Fibroblast of the aortic adventitia (primary cell): ENCODE measurements at regions not wholly inside any gene's neighbourhood (a gene's known extent, or its start where the extent isn't known, plus 50 kb on each side); places are given as distances from the start of the nearest gene placed in this dataset.

Experiments used
- DNase-seq: peaks from one replicate; pipeline ENCODE4 v3.0.0-alpha.2; 2010; ENCODE audit warnings: low read depth
- H3K4me3 ChIP-seq: 2 replicates; pipeline ENCODE4 v1.5.1; 2011; ENCODE audit warnings: low read depth, mild to moderate bottlenecking, control low read depth, low read length, moderate library complexity
- CTCF ChIP-seq: IDR thresholded peaks from 2 replicates; pipeline ENCODE4 v1.5.1; 2011; ENCODE audit warnings: mild to moderate bottlenecking, low read length, control low read depth, inconsistent platforms; ENCODE audit not compliant: insufficient read depth

- no peak for DNase-seq
- no peak overlapping the region for H3K4me3 ChIP-seq
- TF ChIP-seq CTCF = no peak
Measured at GRCh38 chr2:41890341-41890740, 157.5 kb upstream of the PKDCC start.

- no peak for TF ChIP-seq CTCF
- no peak overlapping the region for H3K4me3 ChIP-seq
- no peak for DNase-seq
Measured at GRCh38 chr2:41892476-41892875, 155.3 kb upstream of the PKDCC start.

- H3K4me3 ChIP-seq = no peak overlapping the region
- no peak for TF ChIP-seq CTCF
- no peak for DNase-seq
Measured at GRCh38 chr2:41894563-41895333, 153.1 kb upstream of the PKDCC start.

GRCh38 chr2:41895334-41895664, 152.5 kb upstream of the PKDCC start:
- TF ChIP-seq CTCF = no peak
- no peak for DNase-seq

DNA sequence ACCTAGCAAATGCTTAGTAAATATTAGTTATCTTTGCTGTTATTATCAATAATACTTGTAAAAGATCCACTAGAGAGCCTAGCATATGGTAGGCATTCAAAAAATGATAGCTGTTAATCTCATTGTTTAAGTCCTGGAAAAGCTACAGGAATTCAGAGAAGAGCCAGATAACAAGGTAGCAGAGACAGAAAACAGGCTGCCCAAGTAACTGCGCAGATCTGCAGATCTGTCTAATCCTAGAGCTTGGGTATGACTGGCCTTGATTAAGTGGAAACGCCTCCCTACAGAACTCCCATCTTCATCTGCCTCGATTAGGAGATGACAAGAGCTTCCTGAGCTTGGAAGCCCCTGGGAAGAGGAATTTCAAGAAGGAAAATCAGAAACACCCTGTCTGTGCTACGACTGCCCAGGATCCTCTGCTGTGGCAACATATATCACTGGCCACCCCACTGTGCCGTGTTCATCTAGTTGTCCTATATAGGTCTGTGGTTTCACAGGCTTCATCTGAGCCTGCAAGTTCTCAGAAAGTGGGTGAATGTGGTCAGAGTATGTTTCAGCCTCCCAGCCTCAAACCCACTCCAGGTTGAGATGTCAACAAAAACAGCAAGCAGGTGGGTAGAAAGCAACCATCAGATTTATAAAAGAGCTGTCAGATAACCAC, 151.5 kb upstream of the PKDCC start:
- no peak for DNase-seq
- TF ChIP-seq CTCF = no peak
- H3K4me3 ChIP-seq = no peak overlapping the region

More at GRCh38 chr2:41895334-41895664, 152.5 kb upstream of the PKDCC start:
- H3K4me3 ChIP-seq = no peak overlapping the region

DNA sequence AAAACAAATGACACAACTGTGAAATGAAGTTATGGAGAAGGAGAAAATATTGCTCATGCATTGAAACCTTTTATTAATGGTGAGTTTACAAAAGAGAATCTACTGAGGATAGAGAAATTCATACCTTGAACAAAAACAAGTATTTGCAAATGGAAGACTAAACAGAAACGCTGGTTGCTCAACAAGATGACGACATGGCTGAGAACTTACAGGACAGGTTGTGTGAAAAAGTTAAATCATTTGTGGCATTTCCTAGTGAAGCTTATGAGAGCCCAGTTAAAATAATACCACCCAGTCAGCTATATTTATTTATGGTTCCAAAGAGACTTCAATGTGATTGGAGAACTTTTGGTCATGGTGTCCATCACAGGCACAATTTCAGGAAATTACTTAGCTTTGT, 148.6 kb upstream of the PKDCC start:
- TF ChIP-seq CTCF = no peak
- DNase-seq = peak; percentile 21
- H3K4me3 ChIP-seq = no peak overlapping the region
